ENCODE measurements at regions not wholly inside any gene's neighbourhood (a gene's known extent, or its start where the extent isn't known, plus 50 kb on each side); places are given as distances from the start of the nearest gene placed in this dataset.

- TF ChIP-seq POLR2A (IDR thresholded peaks at IDR 0.05) (no peak), CTCF (IDR thresholded peaks at IDR 0.05) (no peak)
Observed at GRCh38 chr12:125518074-125518473, 452.8 kb downstream of the AACS start.
